GM23338 (cell line): ENCODE measurements at regions not wholly inside any gene's neighbourhood (a gene's known extent, or its start where the extent isn't known, plus 50 kb on each side); places are given as distances from the start of the nearest gene placed in this dataset.

ENCODE experiments used
- ATAC-seq: fragments of 200-7000 bp; cut with Tn5 transposase; 3 replicates; pipeline ENCODE4 v1.9.1; 2020
- DNase-seq: peaks from one replicate; pipeline ENCODE4 v3.0.0-alpha.2; 2015; ENCODE audit warnings: low spot score
- H2AFZ ChIP-seq: fragments of 200-600 bp; sonication (generic); 2 replicates; pipeline ENCODE4 v1.8.0; 2016; ENCODE audit warnings: antibody characterized with exemption, mild to moderate bottlenecking, moderate library complexity
- H3F3A ChIP-seq: fragments of 200-600 bp; sonication (generic); replicated peaks from 2 replicates; pipeline ENCODE4 v1.8.0; 2017; ENCODE audit warnings: antibody characterized with exemption, mixed run types, low read depth
- H3K27ac ChIP-seq: fragments of 200-600 bp; sonication (generic); 2 replicates; pipeline ENCODE4 v1.6.1; 2016; ENCODE audit warnings: low read depth
- H3K27me3 ChIP-seq: fragments of 200-600 bp; sonication (generic); 2 replicates; pipeline ENCODE4 v1.8.0; 2016; ENCODE audit warnings: mild to moderate bottlenecking, mixed run types, moderate library complexity; ENCODE audit not compliant: insufficient read depth
- H3K36me3 ChIP-seq: fragments of 200-600 bp; sonication (generic); 2 replicates; pipeline ENCODE4 v1.8.0; 2016; ENCODE audit warnings: mild to moderate bottlenecking; ENCODE audit not compliant: insufficient read depth
- H3K4me1 ChIP-seq: fragments of 200-600 bp; sonication (generic); 2 replicates; pipeline ENCODE4 v1.8.0; 2016; ENCODE audit warnings: mild to moderate bottlenecking, moderate library complexity; ENCODE audit not compliant: insufficient read depth
- H3K4me2 ChIP-seq: fragments of 200-600 bp; sonication (generic); 2 replicates; pipeline ENCODE4 v1.7.1; 2017; ENCODE audit warnings: mixed run types
- H3K4me3 ChIP-seq: fragments of 200-600 bp; sonication (generic); 2 replicates; pipeline ENCODE4 v1.6.1; 2016; ENCODE audit warnings: mixed run types
- H3K79me2 ChIP-seq: fragments of 200-600 bp; sonication (generic); replicated peaks from 2 replicates; pipeline ENCODE4 v1.8.0; 2017; ENCODE audit warnings: mild to moderate bottlenecking; ENCODE audit not compliant: insufficient read depth
- H3K9me2 ChIP-seq: fragments of 200-600 bp; sonication (generic); 2 replicates; pipeline ENCODE4 v1.8.0; 2017; ENCODE audit not compliant: insufficient read depth
- H4K20me1 ChIP-seq: fragments of 200-600 bp; sonication (generic); replicated peaks from 2 replicates; pipeline ENCODE4 v1.8.0; 2017; ENCODE audit warnings: mild to moderate bottlenecking; ENCODE audit not compliant: insufficient read depth
- H3K27ac Mint-ChIP-seq: 2 replicates; pipeline ENCODE4 v1.8.0; 2020; ENCODE audit warnings: inconsistent platforms, mild to moderate bottlenecking, moderate library complexity, mixed read lengths
- H3K27me3 Mint-ChIP-seq: 3 replicates; pipeline ENCODE4 v1.8.0; 2022; ENCODE audit warnings: low read depth, mild to moderate bottlenecking, moderate library complexity, mixed read lengths, inconsistent platforms; ENCODE audit not compliant: insufficient read depth, poor library complexity
- H3K36me3 Mint-ChIP-seq: 3 replicates; pipeline ENCODE4 v1.8.0; 2021; ENCODE audit warnings: low read depth, mild to moderate bottlenecking, inconsistent platforms, moderate library complexity, mixed read lengths
- H3K4me1 Mint-ChIP-seq: 3 replicates; pipeline ENCODE4 v1.8.0; 2020; ENCODE audit warnings: mild to moderate bottlenecking, inconsistent platforms, mixed read lengths
- H3K4me3 Mint-ChIP-seq: 3 replicates; pipeline ENCODE4 v1.8.0; 2021; ENCODE audit warnings: moderate library complexity, mild to moderate bottlenecking, inconsistent platforms, mixed read lengths
- H3K9me3 Mint-ChIP-seq: 3 replicates; pipeline ENCODE4 v1.8.0; 2020; ENCODE audit warnings: moderate library complexity, mild to moderate bottlenecking, inconsistent platforms, mixed read lengths
- EZH2 ChIP-seq: fragments of 200-600 bp; sonication (generic); IDR thresholded peaks from one replicate; pipeline ENCODE4 v1.8.0; 2017; ENCODE audit warnings: antibody characterized with exemption, mild to moderate bottlenecking, low read depth; ENCODE audit not compliant: unreplicated experiment
- JUNB ChIP-seq: IDR thresholded peaks from one replicate; pipeline ENCODE4 v1.6.1; 2016; ENCODE audit warnings: antibody characterized with exemption; ENCODE audit not compliant: unreplicated experiment
- NANOG ChIP-seq: IDR thresholded peaks from 2 replicates; pipeline ENCODE4 v1.6.1; 2016; ENCODE audit warnings: antibody characterized with exemption, borderline replicate concordance
- REST ChIP-seq: IDR thresholded peaks from one replicate; pipeline ENCODE4 v1.6.1; 2018; ENCODE audit warnings: antibody characterized with exemption; ENCODE audit not compliant: unreplicated experiment
- ZNF331 ChIP-seq: fragments of 250-450 bp; sonication (Bioruptor Pico); IDR thresholded peaks from 2 replicates; pipeline ENCODE4 v1.5.0; 2020; ENCODE audit warnings: low read depth, mild to moderate bottlenecking, moderate library complexity
- ZNF462 ChIP-seq: fragments of 250-450 bp; sonication (Bioruptor Pico); IDR thresholded peaks from 2 replicates; pipeline ENCODE4 v1.5.0; 2020; ENCODE audit warnings: mild to moderate bottlenecking, moderate library complexity

- no peak for TF ChIP-seq EZH2
Observed at GRCh38 chr2:238657132-238658053, 190.5 kb upstream of the TWIST2 start (continued).

- no peak overlapping the region for H2AFZ ChIP-seq
- H4K20me1 ChIP-seq: no peaks in the 10 kb centered on the region
- DNase-seq (no peak), ATAC-seq (no peak)
- no peaks in the 10 kb centered on the region for H3F3A ChIP-seq
- no peak for TF ChIP-seq JUNB
- TF ChIP-seq ZNF462 (CRISPR knock-in tag): no peak
- no peak for TF ChIP-seq ZNF331 (CRISPR knock-in tag)
- no peak for TF ChIP-seq NANOG
- TF ChIP-seq REST: no peak
- H3K9me3 Mint-ChIP-seq: peaks cover 6% of the 10 kb centered on the region; the same call in 2 of the 3 replicates
- peaks cover 12% of the 10 kb centered on the region; the same call in 1 of the 2 replicates for H3K9me2 ChIP-seq
- H3K4me2 ChIP-seq: 0 out of 2 replicates have a peak overlapping the region, but pooled peaks have one; percentile 13
- H3K27me3 Mint-ChIP-seq: peaks cover 16% of the 10 kb centered on the region
- no peaks in the 10 kb centered on the region for H3K79me2 ChIP-seq
- H3K27ac ChIP-seq: no peak overlapping the region
- no peaks in the 10 kb centered on the region for H3K36me3 ChIP-seq
- peaks cover 4% of the 10 kb centered on the region; the same call in 1 of the 2 replicates for H3K4me1 ChIP-seq
- no peak overlapping the region for H3K4me3 ChIP-seq
- H3K27ac Mint-ChIP-seq: peak overlapping the region; percentile 76; the same call in 1 of the 2 replicates
- H3K4me3 Mint-ChIP-seq: peak overlapping the region; percentile 32; the same call in 1 of the 3 replicates
- H3K4me1 Mint-ChIP-seq: peaks cover 37% of the 10 kb centered on the region
- no peaks in the 10 kb centered on the region for H3K27me3 ChIP-seq
- H3K36me3 Mint-ChIP-seq: no peaks in the 10 kb centered on the region
Observed at GRCh38 chr2:238658054-238658407, 189.9 kb upstream of the TWIST2 start.
